B cell (primary cell): ENCODE measurements at regions not wholly inside any gene's neighbourhood (a gene's known extent, or its start where the extent isn't known, plus 50 kb on each side); places are given as distances from the start of the nearest gene placed in this dataset.

Experiments
- CTCF ChIP-seq: fragments of 200-600 bp; IDR thresholded peaks from one replicate; pipeline ENCODE4 v1.8.0; 2022; ENCODE audit warnings: antibody characterized with exemption, mild to moderate bottlenecking
- EZH2 ChIP-seq: IDR thresholded peaks from 2 replicates; pipeline ENCODE4 v1.6.1; 2012; ENCODE audit warnings: borderline replicate concordance, low read depth, mild to moderate bottlenecking, moderate library complexity, low read length; ENCODE audit not compliant: insufficient read depth, poor library complexity, severe bottlenecking

DNA sequence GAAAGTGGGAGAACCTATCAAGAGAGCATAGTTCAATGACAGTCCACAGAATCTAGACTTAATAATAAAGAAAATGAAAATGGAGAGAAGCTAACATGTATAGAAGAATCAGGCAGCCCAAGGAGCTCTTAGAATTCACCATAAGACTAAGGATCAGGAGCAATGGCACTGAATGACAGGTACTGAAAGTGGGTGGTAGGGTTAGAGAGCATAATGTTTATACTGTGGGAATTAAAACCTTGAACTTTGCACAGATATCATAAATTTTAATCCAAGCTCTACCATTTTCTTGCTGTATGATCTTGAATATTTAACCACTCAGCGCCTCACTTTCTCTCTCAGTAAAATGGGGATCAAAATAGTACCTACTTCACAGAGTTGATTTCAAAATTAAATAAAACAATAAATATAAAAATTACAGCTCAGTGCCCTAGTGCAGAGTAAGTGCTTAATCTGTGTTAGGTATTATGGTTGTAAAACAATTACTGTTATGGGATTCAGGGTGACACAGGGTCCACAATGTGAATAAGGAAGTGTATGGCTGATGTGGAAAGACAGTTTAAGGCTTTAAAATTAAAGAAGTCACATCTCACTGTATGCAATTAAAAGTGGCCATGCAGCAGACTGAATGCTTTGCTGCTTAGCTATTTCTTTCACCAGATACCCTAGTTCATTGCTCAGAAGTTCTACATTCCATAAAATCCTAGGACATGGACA lies 319.8 kb downstream of the HINT1 start:
- TF ChIP-seq CTCF (no peak), EZH2 (no peak)
